HEK293 (cell line): ENCODE measurements at regions not wholly inside any gene's neighbourhood (a gene's known extent, or its start where the extent isn't known, plus 50 kb on each side); places are given as distances from the start of the nearest gene placed in this dataset.

Experiments
- CTCF ChIA-PET: fragments of 350-600 bp; formaldehyde crosslinking; extraction: SDS; loops from one replicate; lab custom pipeline; 2021; ENCODE audit warnings: antibody characterized with exemption; lab: Yijun Ruan, JAX
- POLR2A ChIA-PET: fragments of 300-600 bp; formaldehyde crosslinking; extraction: SDS; loops from one replicate; lab custom pipeline; 2020; ENCODE audit warnings: antibody characterized with exemption, inconsistent platforms; lab: Yijun Ruan, JAX
- H3K27ac ChIP-seq: fragments of 200-500 bp; sonication (Bioruptor generic); 2 replicates; pipeline ENCODE4 v1.5.1; 2014; ENCODE audit warnings: low read depth, low read length, control low read depth, inconsistent platforms; ENCODE audit errors: extremely low read depth
- H3K36me3 ChIP-seq, 2 experiments: fragments of 200-500 bp in 1 of 2; sonication (Bioruptor generic) in 1 of 2; 1 replicate in 1 of 2; 2 replicates in 1 of 2; pipeline ENCODE4 v1.5.1; 2014 to 2017; ENCODE audit warnings: inconsistent platforms in 2 of 2, low read length in 2 of 2; ENCODE audit not compliant: control insufficient read depth in 2 of 2, insufficient read depth in 1 of 2
- H3K4me1 ChIP-seq: fragments of 200-500 bp; sonication (Bioruptor generic); 2 replicates; pipeline ENCODE4 v1.5.1; 2014; ENCODE audit warnings: mild to moderate bottlenecking, low read length, inconsistent platforms; ENCODE audit not compliant: control insufficient read depth, insufficient read depth
- H3K4me3 ChIP-seq: 2 replicates; pipeline ENCODE4 v1.5.1; 2011; ENCODE audit warnings: low read depth, mild to moderate bottlenecking, control low read depth, low read length, moderate library complexity
- H3K9me3 ChIP-seq: fragments of 200-500 bp; sonication (Bioruptor generic); 2 replicates; pipeline ENCODE4 v1.5.1; 2014; ENCODE audit warnings: low read depth, low read length, inconsistent platforms; ENCODE audit not compliant: control insufficient read depth, insufficient read depth
- IKZF3 ChIP-seq: fragments of 450-650 bp; IDR thresholded peaks from 2 replicates; pipeline ENCODE4 v1.5.0; 2018; ENCODE audit warnings: missing biosample characterization, mild to moderate bottlenecking, missing genetic modification characterization, moderate library complexity
- PRDM2 ChIP-seq: fragments of 450-650 bp; formaldehyde crosslinking; IDR thresholded peaks from 2 replicates; pipeline ENCODE4 v1.5.1; 2016; ENCODE audit warnings: missing biosample characterization, missing genetic modification characterization, borderline replicate concordance
- ZBTB1 ChIP-seq: fragments of 450-650 bp; formaldehyde crosslinking; IDR thresholded peaks from 2 replicates; pipeline ENCODE4 v1.5.1; 2016; ENCODE audit warnings: missing biosample characterization, missing genetic modification characterization
- ZBTB6 ChIP-seq: fragments of 450-650 bp; formaldehyde crosslinking; IDR thresholded peaks from 2 replicates; pipeline ENCODE4 v1.5.1; 2017; ENCODE audit warnings: missing biosample characterization, missing genetic modification characterization
- ZFP37 ChIP-seq: fragments of 450-650 bp; formaldehyde crosslinking; IDR thresholded peaks from 2 replicates; pipeline ENCODE4 v1.5.1; 2016; ENCODE audit warnings: missing biosample characterization, missing genetic modification characterization
- ZNF221 ChIP-seq: fragments of 450-650 bp; formaldehyde crosslinking; IDR thresholded peaks from 2 replicates; pipeline ENCODE4 v1.5.1; 2017; ENCODE audit warnings: missing biosample characterization, missing genetic modification characterization, borderline replicate concordance
- ZNF239 ChIP-seq: fragments of 450-650 bp; formaldehyde crosslinking; IDR thresholded peaks from 2 replicates; pipeline ENCODE4 v1.5.1; 2016; ENCODE audit warnings: missing biosample characterization, missing genetic modification characterization
- ZNF362 ChIP-seq: fragments of 450-650 bp; formaldehyde crosslinking; IDR thresholded peaks from 2 replicates; pipeline ENCODE4 v1.5.1; 2016; ENCODE audit warnings: missing biosample characterization, missing genetic modification characterization
- ZNF416 ChIP-seq: fragments of 450-650 bp; formaldehyde crosslinking; IDR thresholded peaks from 2 replicates; pipeline ENCODE4 v1.5.1; 2016; ENCODE audit warnings: missing biosample characterization, missing genetic modification characterization
- ZNF473 ChIP-seq: fragments of 450-650 bp; formaldehyde crosslinking; IDR thresholded peaks from 2 replicates; pipeline ENCODE4 v1.5.1; 2017; ENCODE audit warnings: missing biosample characterization, missing genetic modification characterization

- no peaks in the 10 kb centered on the region for H3K9me3 ChIP-seq
- TF ChIP-seq ZNF362 (tag by site-specific recombination), result no peak
- TF ChIP-seq PRDM2 (tag by site-specific recombination), result no peak
- no peak for TF ChIP-seq ZBTB1 (tag by site-specific recombination)
- TF ChIP-seq, all 188 proteins: peak for 0
- Histone ChIP-seq H3K4me1 (no peaks in the 10 kb centered on the region), H3K36me3 (no peaks in the 10 kb centered on the region), H3K4me3 (no peak overlapping the region), H3K27ac (no peak overlapping the region)
- ChIA-PET CTCF (interaction anchor here (1.1 to 1.7 kb wide), 2 partner anchors 143 to 145 kb away, joined by 3 read pairs; no protein-coding TSS in a partner anchor), POLR2A (no interaction called here)
Measured at GRCh38 chr1:14111121-14111520, 411.1 kb downstream of the PRDM2 start.

GRCh38 chr1:14112613-14113012 lies 412.6 kb downstream of the PRDM2 start:
- CTCF ChIA-PET, result interaction anchor here (1.0 to 2.0 kb wide), 2 partner anchors 26 to 915 kb away, joined by 4 to 10 read pairs; no protein-coding TSS in a partner anchor
- no peaks in the 10 kb centered on the region for H3K4me1 ChIP-seq

GRCh38 chr1:14113271-14113670 lies 413.3 kb downstream of the PRDM2 start:
- no peak for TF ChIP-seq ZNF221 (tag by site-specific recombination)
- POLR2A ChIA-PET, result no interaction called here
- no peaks in the 10 kb centered on the region for H3K4me1 ChIP-seq
- no peak overlapping the region for H3K4me3 ChIP-seq
- no peak overlapping the region for H3K27ac ChIP-seq
- no peaks in the 10 kb centered on the region for H3K36me3 ChIP-seq
- H3K9me3 ChIP-seq, result no peaks in the 10 kb centered on the region
- CTCF ChIA-PET, result interaction anchor here (0.6 to 2.0 kb wide), 21 partner anchors 8 to 933 kb away, joined by 3 to 10 read pairs (median 3); no protein-coding TSS in a partner anchor

More at GRCh38 chr1:14112613-14113012, 412.6 kb downstream of the PRDM2 start:
- no peak overlapping the region for H3K27ac ChIP-seq
- H3K4me3 ChIP-seq, result no peak overlapping the region
- TF ChIP-seq ZNF239 (tag by site-specific recombination) (no peak), IKZF3 (tag by site-specific recombination) (no peak), ZNF473 (no peak), ZBTB6 (tag by site-specific recombination) (no peak), ZFP37 (no peak), ZNF416 (no peak)
- H3K36me3 ChIP-seq, result no peaks in the 10 kb centered on the region
- POLR2A ChIA-PET, result no interaction called here
- H3K9me3 ChIP-seq, result no peaks in the 10 kb centered on the region
